IMR-90 (cell line): ENCODE measurements at regions not wholly inside any gene's neighbourhood (a gene's known extent, or its start where the extent isn't known, plus 50 kb on each side); places are given as distances from the start of the nearest gene placed in this dataset.

Experiments
- ATAC-seq: fragments of 200-7000 bp; cut with Tn5 transposase; 2 replicates; pipeline ENCODE4 v1.9.1; 2020; ENCODE audit warnings: low read depth, mild to moderate bottlenecking, moderate library complexity
- BruUV-seq: library from RNA; stranded (reverse); fragments of 400-500 nt; replicated peaks from 2 replicates; lab custom pipeline; 2021; lab: Mats Ljungman, UMichigan
- CTCF ChIA-PET: fragments of 300-600 bp; formaldehyde crosslinking; extraction: SDS; loops from one replicate; lab custom pipeline; 2021; ENCODE audit warnings: antibody characterized with exemption; lab: Yijun Ruan, JAX
- POLR2A ChIA-PET: fragments of 300-600 bp; sonication (Branson Sonifier 250); formaldehyde crosslinking; loops from one replicate; lab custom pipeline; 2022; ENCODE audit warnings: antibody characterized with exemption; ENCODE audit not compliant: unreplicated experiment; lab: Charles Lee
- DNase-seq: peaks from one replicate; pipeline ENCODE4 v3.0.0; 2013
- H2AFZ ChIP-seq: replicated peaks from 2 replicates; pipeline ENCODE3; 2013; ENCODE audit warnings: low read length, mild to moderate bottlenecking; ENCODE audit not compliant: poor library complexity
- H2AK5ac ChIP-seq: 2 replicates; pipeline ENCODE4 v1.6.1; 2013; ENCODE audit warnings: low read depth, low read length, inconsistent platforms
- H2AK9ac ChIP-seq: replicated peaks from 2 replicates; pipeline ENCODE3; 2013; ENCODE audit warnings: mild to moderate bottlenecking, low read depth, low read length, moderate library complexity; ENCODE audit not compliant: poor library complexity
- H2BK120ac ChIP-seq: 2 replicates; pipeline ENCODE4 v1.6.1; 2013; ENCODE audit warnings: low read depth, low read length, inconsistent platforms
- H2BK15ac ChIP-seq: 3 replicates; pipeline ENCODE4 v1.6.1; 2013; ENCODE audit warnings: low read depth, low read length, inconsistent platforms
- H2BK20ac ChIP-seq: 2 replicates; pipeline ENCODE4 v1.6.1; 2013; ENCODE audit warnings: low read depth, mild to moderate bottlenecking, inconsistent platforms, low read length, moderate library complexity
- H2BK5ac ChIP-seq: 2 replicates; pipeline ENCODE4 v1.6.1; 2013; ENCODE audit warnings: mild to moderate bottlenecking, low read depth, low read length, inconsistent platforms; ENCODE audit not compliant: poor library complexity, severe bottlenecking
- H3K14ac ChIP-seq: replicated peaks from 2 replicates; pipeline ENCODE4 v1.6.1; 2013; ENCODE audit warnings: low read depth, low read length, inconsistent platforms
- H3K18ac ChIP-seq: 2 replicates; pipeline ENCODE4 v1.6.1; 2013; ENCODE audit warnings: low read depth, low read length, control low read depth
- H3K23ac ChIP-seq: 2 replicates; pipeline ENCODE4 v1.6.1; 2013; ENCODE audit warnings: low read depth, low read length, inconsistent platforms
- H3K27ac ChIP-seq: 2 replicates; pipeline ENCODE4 v1.5.1; 2013; ENCODE audit warnings: mild to moderate bottlenecking, control low read depth, low read length; ENCODE audit not compliant: insufficient read depth
- H3K27me3 ChIP-seq: 2 replicates; pipeline ENCODE4 v1.6.1; 2013; ENCODE audit warnings: low read length; ENCODE audit not compliant: control insufficient read depth, insufficient read depth
- H3K36me3 ChIP-seq: 2 replicates; pipeline ENCODE4 v1.6.1; 2013; ENCODE audit warnings: low read length, mixed read lengths; ENCODE audit not compliant: control insufficient read depth, insufficient read depth
- H3K4ac ChIP-seq: 2 replicates; pipeline ENCODE4 v1.6.1; 2013; ENCODE audit warnings: low read depth, low read length, inconsistent platforms
- H3K4me1 ChIP-seq: 2 replicates; pipeline ENCODE4 v1.6.1; 2013; ENCODE audit warnings: low read length, mixed read lengths; ENCODE audit not compliant: control insufficient read depth, insufficient read depth
- H3K4me2 ChIP-seq: 2 replicates; pipeline ENCODE4 v1.6.1; 2013; ENCODE audit warnings: low read depth, mild to moderate bottlenecking, control low read depth, low read length, moderate library complexity
- H3K4me3 ChIP-seq: 2 replicates; pipeline ENCODE4 v1.5.1; 2013; ENCODE audit warnings: low read depth, mild to moderate bottlenecking, control low read depth, low read length, moderate library complexity; ENCODE audit not compliant: insufficient read depth
- H3K56ac ChIP-seq: 2 replicates; pipeline ENCODE4 v1.6.1; 2013; ENCODE audit warnings: low read length, inconsistent platforms; ENCODE audit not compliant: insufficient read depth; ENCODE audit errors: extremely low read depth
- H3K79me1 ChIP-seq, 2 experiments: 2 replicates each; pipeline ENCODE4 v1.6.1; 2013; ENCODE audit warnings: low read length in 2 of 2, inconsistent platforms in 1 of 2, low read depth in 1 of 2
- H3K9ac ChIP-seq: 2 replicates; pipeline ENCODE4 v1.6.1; 2013; ENCODE audit warnings: low read depth, low read length, control low read depth
- H3K9me1 ChIP-seq: 2 replicates; pipeline ENCODE4 v1.6.1; 2013; ENCODE audit warnings: low read length, inconsistent platforms; ENCODE audit not compliant: insufficient read depth
- H3K9me3 ChIP-seq: 2 replicates; pipeline ENCODE4 v1.6.1; 2013; ENCODE audit warnings: low read length; ENCODE audit not compliant: control insufficient read depth, insufficient read depth
- H4K20me1 ChIP-seq: 2 replicates; pipeline ENCODE4 v1.6.1; 2013; ENCODE audit warnings: low read length, inconsistent platforms; ENCODE audit not compliant: insufficient read depth
- H4K5ac ChIP-seq: 2 replicates; pipeline ENCODE4 v1.6.1; 2013; ENCODE audit warnings: mild to moderate bottlenecking, low read depth, low read length, control low read depth
- H4K8ac ChIP-seq, 2 experiments: 2 replicates each; pipeline ENCODE4 v1.6.1; 2013; ENCODE audit warnings: low read depth in 2 of 2, low read length in 2 of 2, control low read depth in 1 of 2, inconsistent platforms in 1 of 2
- H4K91ac ChIP-seq: 2 replicates; pipeline ENCODE4 v1.6.1; 2013; ENCODE audit warnings: low read depth, low read length, inconsistent platforms; ENCODE audit not compliant: insufficient read depth
- BHLHE40 ChIP-seq: fragments of 150-350 bp; IDR thresholded peaks from 2 replicates; pipeline ENCODE4 v1.6.1; 2016; ENCODE audit warnings: mild to moderate bottlenecking, low read depth, low read length
- CEBPB ChIP-seq: IDR thresholded peaks from 2 replicates; pipeline ENCODE4 v1.6.1; 2012; ENCODE audit warnings: low read depth, low read length, improper control_type of control experiment
- CHD1 ChIP-seq: IDR thresholded peaks from 2 replicates; pipeline ENCODE4 v1.6.1; 2012; ENCODE audit warnings: low read depth, low read length, improper control_type of control experiment
- CTCF ChIP-seq: conservative IDR thresholded peaks from 2 replicates; pipeline ENCODE4 v1.5.1; 2012; ENCODE audit warnings: mild to moderate bottlenecking, low read depth, low read length, improper control_type of control experiment
- ELK1 ChIP-seq: fragments of 150-350 bp; IDR thresholded peaks from 2 replicates; pipeline ENCODE4 v1.6.1; 2016; ENCODE audit warnings: low read depth, mild to moderate bottlenecking, low read length, moderate library complexity, borderline replicate concordance
- FOS ChIP-seq: fragments of 150-350 bp; IDR thresholded peaks from 2 replicates; pipeline ENCODE4 v1.6.1; 2016; ENCODE audit warnings: low read depth, low read length
- MAFK ChIP-seq: IDR thresholded peaks from 2 replicates; pipeline ENCODE4 v1.6.1; 2012; ENCODE audit warnings: low read depth, low read length, improper control_type of control experiment
- MAZ ChIP-seq: IDR thresholded peaks from 2 replicates; pipeline ENCODE4 v1.6.1; 2012; ENCODE audit warnings: low read depth, mild to moderate bottlenecking, low read length, improper control_type of control experiment, moderate library complexity, borderline replicate concordance
- MXI1 ChIP-seq: IDR thresholded peaks from 2 replicates; pipeline ENCODE4 v1.6.1; 2012; ENCODE audit warnings: low read depth, mild to moderate bottlenecking, low read length, moderate library complexity, borderline replicate concordance
- NFE2L2 ChIP-seq: fragments of 150-350 bp; IDR thresholded peaks from 2 replicates; pipeline ENCODE4 v1.6.1; 2016; ENCODE audit warnings: low read depth, mild to moderate bottlenecking, low read length
- POLR2A ChIP-seq: IDR thresholded peaks from 2 replicates; pipeline ENCODE4 v1.6.1; 2012; ENCODE audit warnings: mild to moderate bottlenecking, low read depth, low read length
- RAD21 ChIP-seq: IDR thresholded peaks from 2 replicates; pipeline ENCODE4 v1.6.1; 2012; ENCODE audit warnings: low read length, improper control_type of control experiment
- RCOR1 ChIP-seq: IDR thresholded peaks from 2 replicates; pipeline ENCODE4 v1.6.1; 2012; ENCODE audit warnings: mild to moderate bottlenecking, low read length, improper control_type of control experiment; ENCODE audit not compliant: insufficient replicate concordance
- RFX5 ChIP-seq: IDR thresholded peaks from 2 replicates; pipeline ENCODE4 v1.8.0; 2012; ENCODE audit warnings: low read depth, mild to moderate bottlenecking, low read length, moderate library complexity
- SMC3 ChIP-seq: fragments of 150-350 bp; IDR thresholded peaks from 2 replicates; pipeline ENCODE4 v1.6.1; 2016; ENCODE audit warnings: low read depth, mild to moderate bottlenecking, antibody characterized with exemption, low read length, moderate library complexity
- USF2 ChIP-seq: fragments of 150-350 bp; IDR thresholded peaks from 2 replicates; pipeline ENCODE4 v1.6.1; 2017; ENCODE audit warnings: mild to moderate bottlenecking, antibody characterized with exemption, low read length, low read depth
- WGBS, 2 experiments: methylation state at CpG; one replicate each; pipeline versions ENCODE4 v1.1.5 to v1.1.7; 2013; ENCODE audit warnings: missing lambda C conversion rate in 2 of 2; ENCODE audit not compliant: insufficient read length in 1 of 2; ENCODE audit errors: extremely low coverage in 2 of 2; 5-methylcytosine and 5-hydroxymethylcytosine counted together
- dilution Hi-C: fragments of 300-500 bp; cut with HindIII; formaldehyde crosslinking; loops from one replicate; pipeline ENCODE4 v1.14.3; 2018; ENCODE audit warnings: low sequenced_read_pairs; ENCODE audit not compliant: unreplicated experiment
- in situ Hi-C: fragments of 300-500 bp; cut with MboI; formaldehyde crosslinking; loops from 3 replicates; pipeline ENCODE4 v1.14.3; 2019; ENCODE audit warnings: low sequenced_read_pairs, inconsistent platforms, mixed read lengths
- intact Hi-C: fragments of 100-400 bp; cut with micrococcal nuclease; formaldehyde crosslinking; loops from 2 replicates; pipeline ENCODE4 v1.10.0; 2022

GRCh38 chr18:75353357-75353756 lies 74.1 kb downstream of the SMIM21 start:
- TF ChIP-seq FOS (no peak), BHLHE40 (no peak), USF2 (no peak), RAD21 (no peak), RCOR1 (no peak), RFX5 (no peak), MAFK (no peak), ELK1 (no peak), NFE2L2 (no peak), MAZ (no peak), SMC3 (no peak), CEBPB (no peak), CHD1 (no peak), POLR2A (no peak), MXI1 (no peak), CTCF (no peak)
- Histone ChIP-seq H3K79me1 (no peaks in the 10 kb centered on the region), H3K4me2 (no peak overlapping the region), H4K5ac (no peak overlapping the region), H4K8ac (no peak overlapping the region), H3K56ac (no peak overlapping the region), H3K23ac (no peak overlapping the region), H3K27ac (no peak overlapping the region), H3K9me1 (no peaks in the 10 kb centered on the region), H3K18ac (no peak overlapping the region), H4K91ac (no peak overlapping the region), H2AFZ (no peak overlapping the region), H2BK5ac (no peak overlapping the region), H2AK9ac (no peak overlapping the region), H2AK5ac (no peak overlapping the region), H3K9me3 (peaks cover 6% of the 10 kb centered on the region), H3K4me1 (no peaks in the 10 kb centered on the region), H2BK120ac (no peak overlapping the region), H3K36me3 (no peaks in the 10 kb centered on the region), H3K27me3 (no peaks in the 10 kb centered on the region; the same call in 1 of the 2 replicates), H3K9ac (no peak overlapping the region), H2BK20ac (no peak overlapping the region), H3K4me3 (no peak overlapping the region), H3K4ac (no peak overlapping the region), H2BK15ac (no peak overlapping the region), H3K14ac (no peak overlapping the region), H4K20me1 (no peaks in the 10 kb centered on the region)
- in situ Hi-C loops: no loop called here
- POLR2A ChIA-PET: no interaction called here
- intact Hi-C loops: no loop called here
- dilution Hi-C loops: no loop called here
- no peak for ATAC-seq
- CTCF ChIA-PET: no interaction called here
- BruUV-seq: no TSS peak
- no CpG with 5 or more reads among the region's 2 CpGs for WGBS, 2 experiments
- no peak for DNase-seq
